ENCODE measurements at regions not wholly inside any gene's neighbourhood (a gene's known extent, or its start where the extent isn't known, plus 50 kb on each side); places are given as distances from the start of the nearest gene placed in this dataset.

- H3K27me3 ChIP-seq: no peaks in the 10 kb centered on the region
- H3K9me3 ChIP-seq: no peaks in the 10 kb centered on the region
- intact Hi-C loops (cut with DNase I): no loop called here
- H3K36me3 ChIP-seq: no peaks in the 10 kb centered on the region
- TF ChIP-seq, protein P1, sequence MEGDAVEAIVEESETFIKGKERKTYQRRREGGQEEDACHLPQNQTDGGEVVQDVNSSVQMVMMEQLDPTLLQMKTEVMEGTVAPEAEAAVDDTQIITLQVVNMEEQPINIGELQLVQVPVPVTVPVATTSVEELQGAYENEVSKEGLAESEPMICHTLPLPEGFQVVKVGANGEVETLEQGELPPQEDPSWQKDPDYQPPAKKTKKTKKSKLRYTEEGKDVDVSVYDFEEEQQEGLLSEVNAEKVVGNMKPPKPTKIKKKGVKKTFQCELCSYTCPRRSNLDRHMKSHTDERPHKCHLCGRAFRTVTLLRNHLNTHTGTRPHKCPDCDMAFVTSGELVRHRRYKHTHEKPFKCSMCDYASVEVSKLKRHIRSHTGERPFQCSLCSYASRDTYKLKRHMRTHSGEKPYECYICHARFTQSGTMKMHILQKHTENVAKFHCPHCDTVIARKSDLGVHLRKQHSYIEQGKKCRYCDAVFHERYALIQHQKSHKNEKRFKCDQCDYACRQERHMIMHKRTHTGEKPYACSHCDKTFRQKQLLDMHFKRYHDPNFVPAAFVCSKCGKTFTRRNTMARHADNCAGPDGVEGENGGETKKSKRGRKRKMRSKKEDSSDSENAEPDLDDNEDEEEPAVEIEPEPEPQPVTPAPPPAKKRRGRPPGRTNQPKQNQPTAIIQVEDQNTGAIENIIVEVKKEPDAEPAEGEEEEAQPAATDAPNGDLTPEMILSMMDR (IDR thresholded peaks at IDR 0.05): no peak
- H3K4me1 ChIP-seq: no peaks in the 10 kb centered on the region
- H3K4me3 ChIP-seq: no peak overlapping the region
- H3K27ac ChIP-seq: no peak overlapping the region
- no peak for DNase-seq (ENCODE audit: low spot score in 2 of 2)
These were observed 122.2 kb upstream of the ARG1 start for GRCh38 chr6:131450861-131451260.

DNA sequence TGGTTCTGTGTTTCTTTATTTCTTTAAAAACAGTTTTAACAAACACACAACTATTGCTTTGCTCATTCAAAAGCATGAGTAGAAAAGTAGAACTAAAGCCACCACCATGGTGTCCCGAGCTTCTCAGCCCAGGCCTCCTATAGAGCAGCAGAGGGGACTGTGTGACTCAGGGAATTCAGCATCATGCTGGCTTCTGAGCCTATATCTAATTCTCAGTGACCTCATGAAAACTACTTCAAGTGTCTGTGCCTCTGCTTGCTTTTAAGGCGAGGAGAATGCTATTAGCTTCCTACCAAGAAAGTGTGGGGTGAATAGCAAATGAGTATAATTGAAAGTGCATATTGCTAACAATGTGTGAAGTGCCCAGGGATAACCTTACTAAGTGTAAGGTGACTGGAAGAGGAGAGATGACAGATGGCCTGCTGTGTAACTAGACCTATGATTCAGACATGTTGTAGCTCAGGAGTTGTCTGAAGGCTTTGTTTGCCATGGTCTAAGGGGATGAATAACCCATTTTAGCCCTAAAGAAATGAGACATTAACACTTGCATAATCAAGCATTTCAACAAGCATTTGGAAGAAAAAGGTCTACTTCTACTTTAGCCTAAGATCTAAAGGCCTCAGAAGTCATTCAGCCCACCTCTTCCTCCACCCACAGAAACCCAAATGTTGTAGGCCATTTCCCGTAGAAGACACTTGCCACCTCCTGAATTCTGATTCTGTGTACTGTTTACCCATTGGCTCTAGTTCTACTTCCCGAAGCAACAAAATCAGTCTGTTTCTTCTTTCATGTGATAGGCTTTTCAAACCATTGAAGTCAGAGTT is 121.5 kb upstream of the ARG1 start:
- Histone ChIP-seq H3K4me3 (no peak overlapping the region), H3K9me3 (no peaks in the 10 kb centered on the region), H3K27ac (no peak overlapping the region), H3K4me1 (no peaks in the 10 kb centered on the region), H3K36me3 (no peaks in the 10 kb centered on the region), H3K27me3 (no peaks in the 10 kb centered on the region)
- intact Hi-C loops (cut with DNase I): no loop called here
- DNase-seq (ENCODE audit: low spot score in 2 of 2): no peak
- TF ChIP-seq, protein P1 (IDR thresholded peaks at IDR 0.05): no peak

- H3K9me3 ChIP-seq: no peaks in the 10 kb centered on the region
- no peak for DNase-seq (ENCODE audit: low spot score in 2 of 2)
- H3K27me3 ChIP-seq: no peaks in the 10 kb centered on the region
- no peak overlapping the region for H3K27ac ChIP-seq
- intact Hi-C loops (cut with DNase I): no loop called here
- H3K36me3 ChIP-seq: no peaks in the 10 kb centered on the region
- no peaks in the 10 kb centered on the region for H3K4me1 ChIP-seq
- no peak overlapping the region for H3K4me3 ChIP-seq
- TF ChIP-seq, protein P1 (IDR thresholded peaks at IDR 0.05): no peak
These were observed 119.2 kb upstream of the ARG1 start for GRCh38 chr6:131453803-131454202.

DNA sequence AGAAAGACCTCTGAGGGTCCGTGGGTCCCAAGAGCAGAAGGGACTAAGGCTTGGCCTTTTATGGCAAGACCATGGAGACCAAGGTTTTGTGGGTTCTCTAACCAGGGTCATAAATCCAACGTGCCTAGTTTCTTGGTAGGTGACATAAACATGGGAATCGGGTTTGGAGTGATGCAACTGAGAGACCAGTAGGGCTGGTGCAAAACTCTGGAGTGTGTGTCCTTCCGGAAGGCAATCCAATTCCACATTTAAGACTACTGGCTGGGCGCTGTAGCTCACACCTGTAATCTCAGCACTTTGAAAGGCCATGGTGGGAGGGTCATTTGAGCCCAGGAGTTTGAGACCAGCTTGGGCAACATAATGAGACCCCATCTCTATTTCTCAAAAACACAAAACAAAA is 116.5 kb upstream of the ARG1 start:
- Histone ChIP-seq H3K36me3 (no peaks in the 10 kb centered on the region), H3K9me3 (no peaks in the 10 kb centered on the region), H3K27ac (no peak overlapping the region), H3K27me3 (no peaks in the 10 kb centered on the region), H3K4me1 (no peaks in the 10 kb centered on the region), H3K4me3 (no peak overlapping the region)
- DNase-seq (ENCODE audit: low spot score in 2 of 2): no peak
- intact Hi-C loops (cut with DNase I): no loop called here
- TF ChIP-seq, protein P1 (IDR thresholded peaks at IDR 0.05): no peak

- Histone ChIP-seq H3K27ac (no peak overlapping the region), H3K9me3 (no peaks in the 10 kb centered on the region), H3K4me1 (no peaks in the 10 kb centered on the region), H3K4me3 (no peak overlapping the region), H3K27me3 (no peaks in the 10 kb centered on the region), H3K36me3 (no peaks in the 10 kb centered on the region)
- intact Hi-C loops (cut with DNase I): no loop called here
- TF ChIP-seq, protein P1 (IDR thresholded peaks at IDR 0.05): no peak
- DNase-seq (ENCODE audit: low spot score in 2 of 2): no peak
These were observed 114.0 kb upstream of the ARG1 start for GRCh38 chr6:131459005-131459404.
